HCT116 (cell line): ENCODE measurements at regions not wholly inside any gene's neighbourhood (a gene's known extent, or its start where the extent isn't known, plus 50 kb on each side); places are given as distances from the start of the nearest gene placed in this dataset.

Experiments
- ATAC-seq: fragments of 200-7000 bp; cut with Tn5 transposase; 2 replicates; pipeline ENCODE4 v1.9.1; 2020; ENCODE audit warnings: mild to moderate bottlenecking, moderate library complexity
- BruUV-seq: library from RNA; stranded (reverse); fragments of 400-500 nt; replicated peaks from 2 replicates; lab custom pipeline; 2021; lab: Mats Ljungman, UMichigan
- CTCF ChIA-PET: fragments of 300-600 bp; sonication (Branson Sonifier 250); formaldehyde crosslinking; loops from one replicate; lab custom pipeline; 2021; ENCODE audit warnings: antibody characterized with exemption; lab: Charles Lee
- POLR2A ChIA-PET: fragments of 300-600, 350-600 bp; sonication (Branson Sonifier 250); formaldehyde crosslinking; loops from one replicate; lab custom pipeline; 2021; ENCODE audit warnings: antibody characterized with exemption; lab: Charles Lee
- RAD21 ChIA-PET, 2 experiments: fragments of 300-600 bp; sonication (Branson Sonifier 250); formaldehyde crosslinking; loops; one replicate each; lab custom pipeline; 2023; ENCODE audit warnings: low total read pairs in 2 of 2; ENCODE audit not compliant: uncharacterized antibody in 2 of 2, unreplicated experiment in 2 of 2, low non-redundant PET in 1 of 2; lab: Charles Lee
- DNase-seq: peaks from one replicate; pipeline ENCODE4 v3.0.0-alpha.2; 2010; ENCODE audit warnings: low read depth, low spot score
- H2AFZ ChIP-seq: fragments of 200-600 bp; shearing (Covaris generic), sonication (generic); 2 replicates; pipeline ENCODE4 v1.6.1; 2017; ENCODE audit warnings: low read depth, mixed run types, mixed read lengths, antibody characterized with exemption, low read length; ENCODE audit not compliant: poor library complexity, severe bottlenecking
- H3K27ac ChIP-seq: 2 replicates; pipeline ENCODE4 v1.5.1; 2012; ENCODE audit warnings: low read depth, low read length
- H3K27me3 ChIP-seq: fragments of 200-600 bp; sonication (generic); 2 replicates; pipeline ENCODE4 v1.6.1; 2016; ENCODE audit warnings: mixed run types, low read length, mixed read lengths; ENCODE audit not compliant: insufficient read depth
- H3K36me3 ChIP-seq, 2 experiments: fragments of 200-500 bp in 1 of 2; fragments of 200-600 bp in 1 of 2; sonication (Bioruptor generic) in 1 of 2; sonication (generic) in 1 of 2; 2 replicates each; pipeline versions ENCODE4 v1.5.1 to v1.6.1; 2014 to 2016; ENCODE audit warnings: low read length in 2 of 2, inconsistent platforms in 1 of 2, mixed read lengths in 1 of 2, mixed run types in 1 of 2; ENCODE audit not compliant: insufficient read depth in 2 of 2, control insufficient read depth in 1 of 2
- H3K4me1 ChIP-seq, 2 experiments: fragments of 200-600 bp in 1 of 2; sonication (generic) in 1 of 2; 2 replicates each; pipeline versions ENCODE4 v1.5.1 to v1.6.1; 2012 to 2017; ENCODE audit warnings: low read length in 2 of 2, inconsistent platforms in 1 of 2, mild to moderate bottlenecking in 1 of 2, mixed read lengths in 1 of 2, mixed run types in 1 of 2, moderate library complexity in 1 of 2; ENCODE audit not compliant: insufficient read depth in 2 of 2, control insufficient read depth in 1 of 2
- H3K4me2 ChIP-seq: fragments of 200-600 bp; sonication (generic); 2 replicates; pipeline ENCODE4 v1.6.1; 2017; ENCODE audit warnings: mixed run types, low read length, mixed read lengths
- H3K4me3 ChIP-seq, 2 experiments: fragments of 200-600 bp in 1 of 2; sonication (generic) in 1 of 2; replicated peaks in 1 of 2; 2 replicates each; pipeline ENCODE4 v1.5.1; 2011 to 2016; ENCODE audit warnings: low read length in 2 of 2, control low read depth in 1 of 2, low read depth in 1 of 2, mild to moderate bottlenecking in 1 of 2, mixed read lengths in 1 of 2, mixed run types in 1 of 2
- H3K79me2 ChIP-seq: fragments of 200-600 bp; sonication (generic); 2 replicates; pipeline ENCODE4 v1.6.1; 2017; ENCODE audit warnings: mild to moderate bottlenecking, mixed run types, low read length, moderate library complexity, mixed read lengths; ENCODE audit not compliant: insufficient read depth
- H3K9ac ChIP-seq: fragments of 200-600 bp; sonication (generic); 2 replicates; pipeline ENCODE4 v1.6.1; 2016; ENCODE audit warnings: low read length, mixed read lengths
- H3K9me2 ChIP-seq: fragments of 200-600 bp; sonication (generic), shearing (Covaris generic); 2 replicates; pipeline ENCODE4 v1.6.1; 2017; ENCODE audit warnings: mixed run types, mild to moderate bottlenecking, moderate library complexity; ENCODE audit not compliant: insufficient read depth
- H3K9me3 ChIP-seq, 2 experiments: fragments of 200-500 bp in 1 of 2; fragments of 200-600 bp in 1 of 2; sonication (Bioruptor generic) in 1 of 2; sonication (generic) in 1 of 2; 2 replicates each; pipeline ENCODE4 v1.6.1; 2014 to 2017; ENCODE audit warnings: low read length in 2 of 2, mixed read lengths in 2 of 2, inconsistent platforms in 1 of 2, low read depth in 1 of 2, mild to moderate bottlenecking in 1 of 2, mixed run types in 1 of 2, moderate library complexity in 1 of 2; ENCODE audit not compliant: control insufficient read depth in 1 of 2, insufficient read depth in 1 of 2
- H4K20me1 ChIP-seq: fragments of 200-600 bp; sonication (generic), shearing (Covaris generic); 2 replicates; pipeline ENCODE4 v1.6.1; 2017; ENCODE audit warnings: mixed run types, mild to moderate bottlenecking, moderate library complexity; ENCODE audit not compliant: insufficient read depth
- CBX3 ChIP-seq: IDR thresholded peaks from 2 replicates; pipeline ENCODE4 v1.6.1; 2012; ENCODE audit warnings: low read depth
- CEBPB ChIP-seq: IDR thresholded peaks from 2 replicates; pipeline ENCODE4 v1.6.1; 2012; ENCODE audit warnings: low read depth
- ELF1 ChIP-seq: IDR thresholded peaks from 2 replicates; pipeline ENCODE4 v1.6.1; 2012; ENCODE audit warnings: low read depth, borderline replicate concordance
- EZH2 ChIP-seq: fragments of 200-600 bp; sonication (generic); IDR thresholded peaks from 2 replicates; pipeline ENCODE4 v1.6.1; 2017; ENCODE audit warnings: antibody characterized with exemption, mixed run types
- EZH2phosphoT487 ChIP-seq: fragments of 200-600 bp; IDR thresholded peaks from 2 replicates; pipeline ENCODE4 v1.6.1; 2018; ENCODE audit warnings: antibody characterized with exemption, borderline replicate concordance
- MAX ChIP-seq: IDR thresholded peaks from 2 replicates; pipeline ENCODE4 v1.6.1; 2012
- POLR2A ChIP-seq: IDR thresholded peaks from 2 replicates; pipeline ENCODE4 v1.7.0; 2011; ENCODE audit warnings: borderline replicate concordance; ENCODE audit not compliant: insufficient read depth, insufficient read length; ENCODE audit errors: extremely low read depth
- RAD21 ChIP-seq: IDR thresholded peaks from 2 replicates; pipeline ENCODE4 v1.6.1; 2012; ENCODE audit warnings: low read depth, mild to moderate bottlenecking
- REST ChIP-seq: IDR thresholded peaks from 2 replicates; pipeline ENCODE4 v1.6.1; 2012; ENCODE audit warnings: low read depth
- SIN3A ChIP-seq: IDR thresholded peaks from 2 replicates; pipeline ENCODE4 v1.6.1; 2012; ENCODE audit warnings: low read depth
- SRF ChIP-seq: IDR thresholded peaks from 2 replicates; pipeline ENCODE4 v1.6.1; 2012; ENCODE audit warnings: low read depth
- TCF7L2 ChIP-seq: IDR thresholded peaks from 2 replicates; pipeline ENCODE4 v1.7.0; 2011; ENCODE audit warnings: borderline replicate concordance, inconsistent platforms; ENCODE audit not compliant: insufficient read depth, insufficient read length; ENCODE audit errors: extremely low read depth
- YY1 ChIP-seq: IDR thresholded peaks from 2 replicates; pipeline ENCODE4 v1.6.1; 2011; ENCODE audit warnings: low read length, low read depth, moderate library complexity, mild to moderate bottlenecking; ENCODE audit not compliant: insufficient replicate concordance; ENCODE audit errors: extremely low read depth
- ZFX ChIP-seq: fragments of 450-650 bp; IDR thresholded peaks from 2 replicates; pipeline ENCODE4 v1.6.1; 2017
- ZNF274 ChIP-seq: fragments of 200-500 bp; sonication (Bioruptor generic); IDR thresholded peaks from 2 replicates; pipeline ENCODE4 v1.6.1; 2014; ENCODE audit warnings: mild to moderate bottlenecking, low read depth, low read length, inconsistent platforms
- intact Hi-C: fragments of 100-400 bp; cut with micrococcal nuclease; formaldehyde crosslinking; loops from 2 replicates; pipeline ENCODE4 v1.10.0; 2022

DNA sequence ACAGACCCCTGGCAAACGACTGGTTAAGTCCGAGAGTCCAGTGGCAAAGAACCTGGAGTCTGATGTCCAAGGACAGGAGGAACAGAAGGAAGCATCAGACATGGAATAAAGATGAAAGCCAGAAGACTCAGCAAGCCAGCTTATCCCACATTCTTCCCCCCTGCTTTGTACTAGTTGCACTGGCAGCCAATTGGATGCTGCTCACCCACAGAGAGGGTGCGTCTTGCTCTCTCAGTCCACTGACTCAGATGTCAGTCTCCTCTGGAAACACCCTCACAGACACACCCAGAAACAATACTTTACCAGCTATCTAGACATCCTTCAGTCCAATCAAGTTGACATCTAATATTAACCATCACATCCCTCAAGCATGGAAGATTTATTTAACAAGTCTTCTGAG, 1265.8 kb upstream of the CNTN5 start:
- no peak for TF ChIP-seq YY1
- TF ChIP-seq TCF7L2 = no peak
- TF ChIP-seq MAX = no peak
- no peak for TF ChIP-seq EZH2
- no peak for TF ChIP-seq SRF
- TF ChIP-seq EZH2phosphoT487 = no peak
- no peak for TF ChIP-seq ZNF274
- no peak for TF ChIP-seq CEBPB
- TF ChIP-seq CBX3 = no peak
- no peak for TF ChIP-seq ELF1
- no peak for TF ChIP-seq RAD21
- no peak for TF ChIP-seq ZFX
- no peak for TF ChIP-seq REST
- no peak for TF ChIP-seq POLR2A
- TF ChIP-seq SIN3A = no peak
- RAD21 ChIA-PET = no interaction called here

More for the DNA sequence above, 1265.8 kb upstream of the CNTN5 start:
- no peak for DNase-seq
- Histone ChIP-seq H2AFZ (no peak overlapping the region), H3K4me2 (no peak overlapping the region), H4K20me1 (no peaks in the 10 kb centered on the region), H3K27ac (no peak overlapping the region), H3K9me3 (peaks cover 7 to 13% of the 10 kb centered on the region in 2 experiments; a peak in 2 of 4 replicates), H3K27me3 (no peaks in the 10 kb centered on the region), H3K4me1 (no peaks in the 10 kb centered on the region), H3K36me3 (no peaks in the 10 kb centered on the region), H3K9ac (no peak overlapping the region), H3K4me3 (no peak overlapping the region), H3K9me2 (no peaks in the 10 kb centered on the region), H3K79me2 (no peaks in the 10 kb centered on the region)
- intact Hi-C loops = no loop called here
- ATAC-seq = no peak
- BruUV-seq = no TSS peak
- POLR2A ChIA-PET = no interaction called here
- CTCF ChIA-PET = no interaction called here
